HEK293T (cell line): ENCODE measurements at regions not wholly inside any gene's neighbourhood (a gene's known extent, or its start where the extent isn't known, plus 50 kb on each side); places are given as distances from the start of the nearest gene placed in this dataset.

Experiments used
- ARNT ChIP-seq: fragments of 450-650 bp; IDR thresholded peaks from 2 replicates; pipeline ENCODE4 v1.6.1; 2017; ENCODE audit warnings: mild to moderate bottlenecking
- BHLHE40 ChIP-seq: fragments of 450-650 bp; IDR thresholded peaks from 2 replicates; pipeline ENCODE4 v1.6.1; 2016; ENCODE audit warnings: mild to moderate bottlenecking, moderate library complexity, borderline replicate concordance
- HDGF ChIP-seq: fragments of 450-650 bp; IDR thresholded peaks from 2 replicates; pipeline ENCODE4 v1.6.1; 2017; ENCODE audit warnings: antibody characterized with exemption, borderline replicate concordance
- LEF1 ChIP-seq: fragments of 450-650 bp; IDR thresholded peaks from 2 replicates; pipeline ENCODE4 v1.6.1; 2017; ENCODE audit warnings: mild to moderate bottlenecking, borderline replicate concordance
- PKNOX1 ChIP-seq: fragments of 450-650 bp; IDR thresholded peaks from 2 replicates; pipeline ENCODE4 v1.6.1; 2016
- SUZ12 ChIP-seq: fragments of 450-650 bp; IDR thresholded peaks from 2 replicates; pipeline ENCODE4 v1.6.1; 2016; ENCODE audit warnings: mild to moderate bottlenecking
- ZNF384 ChIP-seq: fragments of 450-650 bp; IDR thresholded peaks from 2 replicates; pipeline ENCODE4 v1.6.1; 2016

- TF ChIP-seq SUZ12 (no peak), ARNT (no peak), ZNF384 (no peak), PKNOX1 (no peak), BHLHE40 (no peak), LEF1 (no peak), HDGF (no peak)
These were observed 252.3 kb downstream of the NEDD1 start for GRCh38 chr12:97159377-97159776.
